HEK293 (cell line): ENCODE measurements at regions not wholly inside any gene's neighbourhood (a gene's known extent, or its start where the extent isn't known, plus 50 kb on each side); places are given as distances from the start of the nearest gene placed in this dataset.

Experiments
- CTCF ChIA-PET: fragments of 350-600 bp; formaldehyde crosslinking; extraction: SDS; loops from one replicate; lab custom pipeline; 2021; ENCODE audit warnings: antibody characterized with exemption; lab: Yijun Ruan, JAX
- POLR2A ChIA-PET: fragments of 300-600 bp; formaldehyde crosslinking; extraction: SDS; loops from one replicate; lab custom pipeline; 2020; ENCODE audit warnings: antibody characterized with exemption, inconsistent platforms; lab: Yijun Ruan, JAX
- H3K27ac ChIP-seq: fragments of 200-500 bp; sonication (Bioruptor generic); 2 replicates; pipeline ENCODE4 v1.5.1; 2014; ENCODE audit warnings: low read depth, low read length, control low read depth, inconsistent platforms; ENCODE audit errors: extremely low read depth
- H3K36me3 ChIP-seq, 2 experiments: fragments of 200-500 bp in 1 of 2; sonication (Bioruptor generic) in 1 of 2; 1 replicate in 1 of 2; 2 replicates in 1 of 2; pipeline ENCODE4 v1.5.1; 2014 to 2017; ENCODE audit warnings: inconsistent platforms in 2 of 2, low read length in 2 of 2; ENCODE audit not compliant: control insufficient read depth in 2 of 2, insufficient read depth in 1 of 2
- H3K4me1 ChIP-seq: fragments of 200-500 bp; sonication (Bioruptor generic); 2 replicates; pipeline ENCODE4 v1.5.1; 2014; ENCODE audit warnings: mild to moderate bottlenecking, low read length, inconsistent platforms; ENCODE audit not compliant: control insufficient read depth, insufficient read depth
- H3K4me3 ChIP-seq: 2 replicates; pipeline ENCODE4 v1.5.1; 2011; ENCODE audit warnings: low read depth, mild to moderate bottlenecking, control low read depth, low read length, moderate library complexity
- H3K9me3 ChIP-seq: fragments of 200-500 bp; sonication (Bioruptor generic); 2 replicates; pipeline ENCODE4 v1.5.1; 2014; ENCODE audit warnings: low read depth, low read length, inconsistent platforms; ENCODE audit not compliant: control insufficient read depth, insufficient read depth
- GLIS2 ChIP-seq: fragments of 450-650 bp; formaldehyde crosslinking; IDR thresholded peaks from 2 replicates; pipeline ENCODE4 v1.5.1; 2016; ENCODE audit warnings: missing biosample characterization, missing genetic modification characterization
- HOXC10 ChIP-seq: sonication (generic); formaldehyde crosslinking; IDR thresholded peaks from 2 replicates; pipeline ENCODE4 v1.8.1; 2023; ENCODE audit warnings: mild to moderate bottlenecking, missing genetic modification reagents
- KLF1 ChIP-seq: fragments of 450-650 bp; formaldehyde crosslinking; IDR thresholded peaks from 2 replicates; pipeline ENCODE4 v1.5.1; 2016; ENCODE audit warnings: missing biosample characterization, missing genetic modification characterization
- KLF7 ChIP-seq: fragments of 450-650 bp; formaldehyde crosslinking; IDR thresholded peaks from 2 replicates; pipeline ENCODE4 v1.5.1; 2016; ENCODE audit warnings: missing biosample characterization, missing genetic modification characterization, borderline replicate concordance
- KLF9 ChIP-seq: fragments of 450-650 bp; formaldehyde crosslinking; IDR thresholded peaks from 2 replicates; pipeline ENCODE4 v1.5.1; 2016; ENCODE audit warnings: missing biosample characterization, missing genetic modification characterization, low read depth
- MZF1 ChIP-seq: fragments of 450-650 bp; formaldehyde crosslinking; IDR thresholded peaks from 2 replicates; pipeline ENCODE4 v1.5.1; 2017; ENCODE audit warnings: missing biosample characterization, missing genetic modification characterization, borderline replicate concordance
- PRDM10 ChIP-seq: fragments of 450-650 bp; formaldehyde crosslinking; IDR thresholded peaks from 2 replicates; pipeline ENCODE4 v1.5.1; 2016; ENCODE audit warnings: missing biosample characterization, missing genetic modification characterization
- SCRT1 ChIP-seq: fragments of 450-650 bp; formaldehyde crosslinking; IDR thresholded peaks from 2 replicates; pipeline ENCODE4 v1.5.1; 2016; ENCODE audit warnings: missing biosample characterization, missing genetic modification characterization, borderline replicate concordance
- SCRT2 ChIP-seq: fragments of 450-650 bp; formaldehyde crosslinking; IDR thresholded peaks from 2 replicates; pipeline ENCODE4 v1.5.1; 2016; ENCODE audit warnings: missing biosample characterization, missing genetic modification characterization
- SP2 ChIP-seq: fragments of 450-650 bp; formaldehyde crosslinking; IDR thresholded peaks from 2 replicates; pipeline ENCODE4 v1.5.1; 2016; ENCODE audit warnings: missing biosample characterization, missing genetic modification characterization
- TRIM28 ChIP-seq: IDR thresholded peaks from 2 replicates; pipeline ENCODE4 v1.6.1; 2011; ENCODE audit warnings: low read length, control low read depth, borderline replicate concordance
- ZIC2 ChIP-seq: fragments of 450-650 bp; formaldehyde crosslinking; IDR thresholded peaks from 2 replicates; pipeline ENCODE4 v1.5.1; 2016; ENCODE audit warnings: missing biosample characterization, missing genetic modification characterization
- ZNF175 ChIP-seq: fragments of 450-650 bp; formaldehyde crosslinking; IDR thresholded peaks from 2 replicates; pipeline ENCODE4 v1.5.1; 2016; ENCODE audit warnings: missing biosample characterization, missing genetic modification characterization
- ZNF184 ChIP-seq: fragments of 450-650 bp; IDR thresholded peaks from 2 replicates; pipeline ENCODE4 v1.5.1; 2018; ENCODE audit warnings: missing biosample characterization, mild to moderate bottlenecking, missing genetic modification characterization
- ZNF239 ChIP-seq: fragments of 450-650 bp; formaldehyde crosslinking; IDR thresholded peaks from 2 replicates; pipeline ENCODE4 v1.5.1; 2016; ENCODE audit warnings: missing biosample characterization, missing genetic modification characterization
- ZNF335 ChIP-seq: fragments of 450-650 bp; formaldehyde crosslinking; conservative IDR thresholded peaks from 2 replicates; pipeline ENCODE4 v1.5.1; 2016; ENCODE audit warnings: missing biosample characterization, missing genetic modification characterization
- ZNF362 ChIP-seq: fragments of 450-650 bp; formaldehyde crosslinking; IDR thresholded peaks from 2 replicates; pipeline ENCODE4 v1.5.1; 2016; ENCODE audit warnings: missing biosample characterization, missing genetic modification characterization
- ZNF366 ChIP-seq: fragments of 450-650 bp; formaldehyde crosslinking; conservative IDR thresholded peaks from 2 replicates; pipeline ENCODE4 v1.5.1; 2016; ENCODE audit warnings: missing biosample characterization, missing genetic modification characterization
- ZNF416 ChIP-seq: fragments of 450-650 bp; formaldehyde crosslinking; IDR thresholded peaks from 2 replicates; pipeline ENCODE4 v1.5.1; 2016; ENCODE audit warnings: missing biosample characterization, missing genetic modification characterization
- ZNF423 ChIP-seq: fragments of 450-650 bp; formaldehyde crosslinking; IDR thresholded peaks from 2 replicates; pipeline ENCODE4 v1.5.1; 2016; ENCODE audit warnings: missing biosample characterization, missing genetic modification characterization
- ZNF658 ChIP-seq: fragments of 450-650 bp; formaldehyde crosslinking; IDR thresholded peaks from 2 replicates; pipeline ENCODE4; 2016; ENCODE audit warnings: missing biosample characterization, missing genetic modification characterization
- ZNF791 ChIP-seq: fragments of 450-650 bp; formaldehyde crosslinking; IDR thresholded peaks from 2 replicates; pipeline ENCODE4 v1.5.1; 2016; ENCODE audit warnings: missing biosample characterization, missing genetic modification characterization
- TF ChIP-seq, protein P1 (sequence below): fragments of 450-650 bp; formaldehyde crosslinking; IDR thresholded peaks from 2 replicates; pipeline ENCODE4 v1.5.1; 2016; ENCODE audit warnings: missing biosample characterization, missing genetic modification characterization
- TF ChIP-seq, protein P2 (sequence below): fragments of 450-650 bp; formaldehyde crosslinking; IDR thresholded peaks from 2 replicates; pipeline ENCODE4 v1.5.1; 2016; ENCODE audit warnings: missing biosample characterization, missing genetic modification characterization
- TF ChIP-seq, protein P3 (sequence below): fragments of 450-650 bp; formaldehyde crosslinking; IDR thresholded peaks from 2 replicates; pipeline ENCODE4 v1.5.1; 2016; ENCODE audit warnings: missing biosample characterization, missing genetic modification characterization

- TF ChIP-seq ZNF362 (tag by site-specific recombination), result 0 out of 2 replicates have a peak, but pooled peaks have one; percentile 53
- TF ChIP-seq SCRT2, result peak; percentile 91
- 0 out of 2 replicates have a peak, but pooled peaks have one; percentile 12 for TF ChIP-seq ZNF366
- TF ChIP-seq MZF1 (tag by site-specific recombination), result no peak
- peak; percentile 79 for TF ChIP-seq PRDM10 (tag by site-specific recombination)
- peak; percentile 74 for TF ChIP-seq SCRT1 (tag by site-specific recombination)
- TF ChIP-seq, protein P1, sequence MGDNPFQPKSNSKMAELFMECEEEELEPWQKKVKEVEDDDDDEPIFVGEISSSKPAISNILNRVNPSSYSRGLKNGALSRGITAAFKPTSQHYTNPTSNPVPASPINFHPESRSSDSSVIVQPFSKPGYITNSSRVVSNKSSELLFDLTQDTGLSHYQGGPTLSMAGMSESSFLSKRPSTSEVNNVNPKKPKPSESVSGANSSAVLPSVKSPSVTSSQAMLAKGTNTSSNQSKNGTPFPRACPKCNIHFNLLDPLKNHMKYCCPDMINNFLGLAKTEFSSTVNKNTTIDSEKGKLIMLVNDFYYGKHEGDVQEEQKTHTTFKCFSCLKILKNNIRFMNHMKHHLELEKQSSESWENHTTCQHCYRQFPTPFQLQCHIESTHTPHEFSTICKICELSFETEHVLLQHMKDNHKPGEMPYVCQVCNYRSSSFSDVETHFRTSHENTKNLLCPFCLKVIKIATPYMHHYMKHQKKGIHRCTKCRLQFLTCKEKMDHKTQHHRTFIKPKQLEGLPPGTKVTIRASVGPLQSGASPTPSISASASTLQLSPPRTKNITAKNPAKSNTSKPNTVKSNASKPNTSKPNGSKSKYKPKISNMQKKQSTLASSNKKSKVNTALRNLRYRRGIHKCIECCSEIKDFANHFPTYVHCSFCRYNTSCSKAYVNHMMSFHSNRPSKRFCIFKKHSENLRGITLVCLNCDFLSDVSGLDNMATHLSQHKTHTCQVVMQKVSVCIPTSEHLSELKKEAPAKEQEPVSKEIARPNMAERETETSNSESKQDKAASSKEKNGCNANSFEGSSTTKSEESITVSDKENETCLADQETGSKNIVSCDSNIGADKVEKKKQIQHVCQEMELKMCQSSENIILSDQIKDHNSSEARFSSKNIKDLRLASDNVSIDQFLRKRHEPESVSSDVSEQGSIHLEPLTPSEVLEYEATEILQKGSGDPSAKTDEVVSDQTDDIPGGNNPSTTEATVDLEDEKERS (tag by site-specific recombination), result no peak
Measured at GRCh38 chr5:176185133-176185733, 53.0 kb upstream of the SIMC1 start (continued).

DNA sequence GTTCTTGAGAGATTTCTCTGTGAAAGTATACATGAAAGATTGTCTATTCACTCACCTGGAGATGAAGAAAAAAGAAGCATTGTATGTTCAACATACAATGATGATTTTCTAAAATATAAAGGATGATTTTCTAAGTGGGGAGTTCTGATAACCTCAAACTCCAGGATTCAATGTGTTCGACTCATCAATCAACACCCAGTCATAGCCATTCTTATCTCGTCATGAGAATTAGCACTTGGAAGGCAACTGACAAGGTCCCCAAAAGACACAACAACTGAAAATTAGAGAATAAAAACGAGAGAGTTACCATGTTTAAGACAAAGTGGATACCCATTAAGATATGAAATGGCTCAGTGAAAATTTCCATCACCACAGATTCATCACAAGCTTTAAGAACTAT is 52.1 kb upstream of the SIMC1 start:
- H3K36me3 ChIP-seq, result no peaks in the 10 kb centered on the region

More for the DNA sequence above, 52.1 kb upstream of the SIMC1 start:
- H3K4me1 ChIP-seq, result peaks cover 7% of the 10 kb centered on the region
- H3K27ac ChIP-seq, result no peak overlapping the region
- ChIA-PET CTCF (no interaction called here), POLR2A (no interaction called here)
- TF ChIP-seq ZNF416 (tag by site-specific recombination) (no peak), KLF9 (tag by site-specific recombination) (no peak), SP2 (tag by site-specific recombination) (no peak), HOXC10 (CRISPR knock-in tag) (no peak), ZNF658 (no peak), ZNF239 (tag by site-specific recombination) (no peak), TRIM28 (no peak), ZNF335 (no peak), ZNF175 (tag by site-specific recombination) (no peak), ZNF423 (tag by site-specific recombination) (no peak), ZNF184 (tag by site-specific recombination) (no peak), ZIC2 (tag by site-specific recombination) (no peak), KLF1 (tag by site-specific recombination) (no peak), ZNF791 (tag by site-specific recombination) (no peak), GLIS2 (no peak), KLF7 (tag by site-specific recombination) (no peak)
- TF ChIP-seq, protein P2, sequence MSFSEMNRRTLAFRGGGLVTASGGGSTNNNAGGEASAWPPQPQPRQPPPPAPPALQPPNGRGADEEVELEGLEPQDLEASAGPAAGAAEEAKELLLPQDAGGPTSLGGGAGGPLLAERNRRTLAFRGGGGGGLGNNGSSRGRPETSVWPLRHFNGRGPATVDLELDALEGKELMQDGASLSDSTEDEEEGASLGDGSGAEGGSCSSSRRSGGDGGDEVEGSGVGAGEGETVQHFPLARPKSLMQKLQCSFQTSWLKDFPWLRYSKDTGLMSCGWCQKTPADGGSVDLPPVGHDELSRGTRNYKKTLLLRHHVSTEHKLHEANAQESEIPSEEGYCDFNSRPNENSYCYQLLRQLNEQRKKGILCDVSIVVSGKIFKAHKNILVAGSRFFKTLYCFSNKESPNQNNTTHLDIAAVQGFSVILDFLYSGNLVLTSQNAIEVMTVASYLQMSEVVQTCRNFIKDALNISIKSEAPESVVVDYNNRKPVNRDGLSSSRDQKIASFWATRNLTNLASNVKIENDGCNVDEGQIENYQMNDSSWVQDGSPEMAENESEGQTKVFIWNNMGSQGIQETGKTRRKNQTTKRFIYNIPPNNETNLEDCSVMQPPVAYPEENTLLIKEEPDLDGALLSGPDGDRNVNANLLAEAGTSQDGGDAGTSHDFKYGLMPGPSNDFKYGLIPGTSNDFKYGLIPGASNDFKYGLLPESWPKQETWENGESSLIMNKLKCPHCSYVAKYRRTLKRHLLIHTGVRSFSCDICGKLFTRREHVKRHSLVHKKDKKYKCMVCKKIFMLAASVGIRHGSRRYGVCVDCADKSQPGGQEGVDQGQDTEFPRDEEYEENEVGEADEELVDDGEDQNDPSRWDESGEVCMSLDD (tag by site-specific recombination), result no peak
- TF ChIP-seq, protein P3, sequence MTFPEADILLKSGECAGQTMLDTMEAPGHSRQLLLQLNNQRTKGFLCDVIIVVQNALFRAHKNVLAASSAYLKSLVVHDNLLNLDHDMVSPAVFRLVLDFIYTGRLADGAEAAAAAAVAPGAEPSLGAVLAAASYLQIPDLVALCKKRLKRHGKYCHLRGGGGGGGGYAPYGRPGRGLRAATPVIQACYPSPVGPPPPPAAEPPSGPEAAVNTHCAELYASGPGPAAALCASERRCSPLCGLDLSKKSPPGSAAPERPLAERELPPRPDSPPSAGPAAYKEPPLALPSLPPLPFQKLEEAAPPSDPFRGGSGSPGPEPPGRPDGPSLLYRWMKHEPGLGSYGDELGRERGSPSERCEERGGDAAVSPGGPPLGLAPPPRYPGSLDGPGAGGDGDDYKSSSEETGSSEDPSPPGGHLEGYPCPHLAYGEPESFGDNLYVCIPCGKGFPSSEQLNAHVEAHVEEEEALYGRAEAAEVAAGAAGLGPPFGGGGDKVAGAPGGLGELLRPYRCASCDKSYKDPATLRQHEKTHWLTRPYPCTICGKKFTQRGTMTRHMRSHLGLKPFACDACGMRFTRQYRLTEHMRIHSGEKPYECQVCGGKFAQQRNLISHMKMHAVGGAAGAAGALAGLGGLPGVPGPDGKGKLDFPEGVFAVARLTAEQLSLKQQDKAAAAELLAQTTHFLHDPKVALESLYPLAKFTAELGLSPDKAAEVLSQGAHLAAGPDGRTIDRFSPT (tag by site-specific recombination), result no peak
- no peak overlapping the region for H3K4me3 ChIP-seq
- no peaks in the 10 kb centered on the region for H3K9me3 ChIP-seq
